ENCODE measurements at regions not wholly inside any gene's neighbourhood (a gene's known extent, or its start where the extent isn't known, plus 50 kb on each side); places are given as distances from the start of the nearest gene placed in this dataset.
"Not testable (repeated sequence)": the region's sequence is repeated elsewhere in the genome, so short reads cannot be mapped to it uniquely, and the experiment has no call there.

DNA sequence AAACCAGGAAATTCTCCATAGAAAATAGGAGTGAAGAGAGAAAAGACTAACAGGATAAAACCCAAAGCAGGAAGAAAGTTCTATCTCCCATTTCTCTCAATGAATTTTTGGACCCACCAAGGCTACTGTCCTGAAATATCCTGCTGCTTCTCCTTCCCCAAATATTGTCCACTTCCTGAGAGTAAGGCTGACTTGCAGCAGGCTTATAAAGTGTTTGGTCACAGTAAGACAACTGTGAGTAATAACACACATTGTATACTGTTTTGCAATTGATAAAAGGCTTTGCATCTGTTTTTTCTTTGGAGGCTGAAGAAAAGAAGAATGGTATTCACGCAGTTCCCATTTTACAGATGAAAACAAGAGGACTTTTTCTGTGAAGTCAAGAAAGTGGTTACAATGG lies 52.8 kb downstream of the FOXD4L6 start:
- H3K4me3 Mint-ChIP-seq = peak overlapping the region; percentile 69
- DNase-seq = not testable (repeated sequence)

DNA sequence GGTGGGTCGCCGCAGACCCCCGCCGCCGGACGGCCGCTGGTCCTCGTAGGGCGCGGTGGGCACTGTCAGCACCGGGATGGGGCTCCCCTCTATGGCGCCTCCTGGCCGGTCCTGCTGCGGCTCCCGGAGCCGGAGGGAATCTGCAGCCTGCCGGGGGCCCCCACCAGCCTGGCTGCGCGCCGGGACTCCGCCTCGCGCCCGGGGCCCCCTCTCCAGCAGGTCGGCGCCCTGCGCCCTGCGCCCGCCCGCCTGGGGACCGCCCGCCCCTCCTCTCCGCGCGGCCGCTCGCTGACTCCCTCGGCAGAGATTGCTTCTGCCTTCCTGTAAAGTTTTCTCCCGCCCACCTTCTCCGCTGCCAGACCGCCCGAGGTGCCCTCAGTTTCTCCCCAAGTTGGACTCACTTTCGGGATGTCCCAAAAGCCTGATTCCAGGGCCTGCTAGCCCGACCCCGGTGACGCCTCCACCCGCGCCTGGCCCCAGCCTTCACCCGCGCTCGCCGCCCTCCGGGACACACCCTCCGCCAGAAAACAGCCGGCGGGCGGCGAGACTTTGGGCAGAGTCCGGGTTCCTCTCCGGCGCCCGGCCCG lies 54.0 kb downstream of the FOXD4L6 start:
- H3K36me3 Mint-ChIP-seq (ENCODE audit: low read depth); H3K9me3 Mint-ChIP-seq; H3K27ac Mint-ChIP-seq; H3K4me1 Mint-ChIP-seq; intact Hi-C loops (cut with micrococcal nuclease): not testable (repeated sequence)
- DNase-seq = peak; percentile 67
- Mint-ChIP-seq H3K27me3 (peaks cover 36% of the 10 kb centered on the region), H3K4me3 (peak overlapping the region; percentile 69)

More for the DNA sequence above, 52.8 kb downstream of the FOXD4L6 start:
- H3K36me3 Mint-ChIP-seq (ENCODE audit: low read depth); intact Hi-C loops (cut with micrococcal nuclease); H3K9me3 Mint-ChIP-seq; H3K27ac Mint-ChIP-seq; H3K4me1 Mint-ChIP-seq: not testable (repeated sequence)
- H3K27me3 Mint-ChIP-seq = peaks cover 36% of the 10 kb centered on the region

DNA sequence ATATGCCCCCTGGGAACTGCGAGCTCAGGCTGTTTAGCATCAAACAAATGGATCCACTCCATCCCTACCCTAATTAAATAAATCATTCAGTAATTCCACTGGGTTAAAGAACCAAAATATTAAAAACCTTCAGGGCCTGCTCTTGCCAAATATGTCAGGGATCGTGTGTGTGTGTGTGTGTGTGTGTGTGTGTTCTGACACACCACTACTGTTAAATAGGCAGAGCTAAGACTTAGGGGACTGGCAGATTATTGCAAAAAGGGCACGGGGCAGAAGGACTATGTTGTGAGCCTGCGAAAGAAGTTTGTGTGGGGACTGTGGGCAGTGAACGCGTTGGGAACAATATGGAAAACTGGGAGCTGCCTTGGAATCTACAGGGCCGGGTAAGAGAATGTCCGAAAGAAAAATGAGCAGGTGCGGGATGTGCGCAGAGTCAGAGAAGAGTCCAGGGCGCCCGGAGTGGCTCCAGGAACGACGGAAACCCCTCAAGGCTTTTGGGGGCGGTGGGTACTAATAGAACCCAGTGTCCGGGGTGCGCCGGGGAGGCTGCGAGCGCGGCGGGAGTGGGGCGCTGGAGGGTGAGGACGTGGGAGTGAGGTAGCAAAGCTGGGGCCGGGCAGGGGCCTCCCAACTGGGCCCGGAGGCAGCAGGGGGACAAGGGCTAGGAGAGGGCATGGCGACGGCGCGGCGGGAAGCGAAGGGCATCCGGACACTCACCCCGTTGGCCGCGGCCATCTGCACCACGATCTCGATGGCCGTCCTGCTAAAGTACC lies 54.8 kb downstream of the FOXD4L6 start:
- H3K36me3 Mint-ChIP-seq (ENCODE audit: low read depth); H3K27ac Mint-ChIP-seq; H3K4me1 Mint-ChIP-seq; DNase-seq; H3K9me3 Mint-ChIP-seq; intact Hi-C loops (cut with micrococcal nuclease): not testable (repeated sequence)
- peaks cover 36% of the 10 kb centered on the region for H3K27me3 Mint-ChIP-seq
- peak overlapping the region; percentile 49 for H3K4me3 Mint-ChIP-seq

DNA sequence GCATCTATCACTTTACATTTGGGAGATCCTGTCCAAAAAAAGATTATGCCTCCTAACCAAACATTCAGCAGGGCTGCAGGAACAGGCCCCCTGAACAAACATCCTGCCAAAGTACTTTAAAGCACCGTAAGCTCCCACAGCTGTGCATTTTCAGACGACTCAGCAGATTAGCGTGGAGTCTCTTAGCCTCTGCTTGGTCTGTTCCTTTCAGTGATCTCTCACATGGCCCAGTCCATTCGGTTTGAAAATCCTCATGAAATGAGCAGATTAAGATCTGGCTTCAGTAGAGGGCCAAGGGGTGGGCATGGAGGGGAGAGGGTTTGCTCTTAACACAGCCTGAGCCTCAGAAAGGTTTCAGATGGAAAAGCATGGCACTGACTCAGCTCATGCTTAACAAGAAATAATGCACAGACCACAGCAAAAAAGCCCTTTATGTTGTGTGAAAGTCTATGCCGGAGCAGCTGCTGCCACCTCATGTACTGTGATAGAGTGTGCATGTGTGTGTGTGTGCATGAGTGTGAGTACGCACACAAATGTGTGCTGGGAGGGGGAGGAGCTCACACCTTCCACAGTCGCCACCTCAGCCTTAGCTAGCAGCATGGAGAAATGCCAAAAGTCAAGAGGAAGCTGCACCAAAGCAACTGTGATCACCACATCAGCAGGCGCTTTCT lies 64.2 kb downstream of the FOXD4L6 start:
- H3K4me1 Mint-ChIP-seq; H3K36me3 Mint-ChIP-seq (ENCODE audit: low read depth); intact Hi-C loops (cut with micrococcal nuclease); H3K27ac Mint-ChIP-seq; H3K4me3 Mint-ChIP-seq; H3K9me3 Mint-ChIP-seq; H3K27me3 Mint-ChIP-seq: not testable (repeated sequence)
- DNase-seq = peak; percentile 66

DNA sequence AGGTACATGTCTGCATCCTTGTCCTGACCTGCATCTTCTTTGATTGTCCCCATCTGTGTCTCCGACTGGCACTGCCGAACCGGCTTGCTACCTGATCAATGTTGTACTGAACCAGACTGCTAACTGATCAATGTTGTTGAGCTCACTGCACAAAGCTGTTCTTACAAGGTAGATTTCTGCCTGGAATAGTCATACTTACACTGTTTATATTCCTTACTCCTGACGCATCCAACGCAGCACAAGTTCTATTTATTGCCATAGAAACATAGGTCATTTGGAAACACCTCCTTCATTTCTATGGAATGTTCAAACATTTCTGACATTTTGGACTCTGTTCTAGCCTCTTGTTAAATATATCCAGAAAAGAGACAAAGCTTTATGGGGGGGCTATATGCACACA lies 65.2 kb downstream of the FOXD4L6 start:
- H3K27me3 Mint-ChIP-seq; intact Hi-C loops (cut with micrococcal nuclease); H3K27ac Mint-ChIP-seq; H3K4me3 Mint-ChIP-seq; DNase-seq; H3K4me1 Mint-ChIP-seq; H3K9me3 Mint-ChIP-seq; H3K36me3 Mint-ChIP-seq (ENCODE audit: low read depth): not testable (repeated sequence)

DNA sequence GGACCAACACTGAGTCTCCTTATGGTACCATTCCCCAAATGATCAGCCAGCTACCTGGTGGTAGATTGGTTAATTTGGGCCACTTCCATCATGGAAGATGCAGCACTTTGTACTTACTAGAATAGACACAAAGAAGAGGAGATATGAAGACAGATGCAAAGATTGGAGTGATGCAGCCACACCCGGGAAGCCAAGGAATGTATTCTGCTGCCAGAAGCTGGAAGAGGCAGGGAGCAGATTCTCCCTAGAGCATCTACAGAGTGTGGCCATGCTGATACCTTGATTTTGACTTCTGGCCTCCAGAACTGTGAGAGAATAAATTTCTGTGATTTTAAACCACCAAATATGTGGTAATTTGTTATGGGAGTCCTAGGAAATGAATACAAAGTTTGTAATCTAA lies 68.9 kb downstream of the FOXD4L6 start:
- H3K27me3 Mint-ChIP-seq; intact Hi-C loops (cut with micrococcal nuclease); H3K9me3 Mint-ChIP-seq; H3K27ac Mint-ChIP-seq; H3K4me1 Mint-ChIP-seq; H3K4me3 Mint-ChIP-seq; H3K36me3 Mint-ChIP-seq (ENCODE audit: low read depth); DNase-seq: not testable (repeated sequence)

DNA sequence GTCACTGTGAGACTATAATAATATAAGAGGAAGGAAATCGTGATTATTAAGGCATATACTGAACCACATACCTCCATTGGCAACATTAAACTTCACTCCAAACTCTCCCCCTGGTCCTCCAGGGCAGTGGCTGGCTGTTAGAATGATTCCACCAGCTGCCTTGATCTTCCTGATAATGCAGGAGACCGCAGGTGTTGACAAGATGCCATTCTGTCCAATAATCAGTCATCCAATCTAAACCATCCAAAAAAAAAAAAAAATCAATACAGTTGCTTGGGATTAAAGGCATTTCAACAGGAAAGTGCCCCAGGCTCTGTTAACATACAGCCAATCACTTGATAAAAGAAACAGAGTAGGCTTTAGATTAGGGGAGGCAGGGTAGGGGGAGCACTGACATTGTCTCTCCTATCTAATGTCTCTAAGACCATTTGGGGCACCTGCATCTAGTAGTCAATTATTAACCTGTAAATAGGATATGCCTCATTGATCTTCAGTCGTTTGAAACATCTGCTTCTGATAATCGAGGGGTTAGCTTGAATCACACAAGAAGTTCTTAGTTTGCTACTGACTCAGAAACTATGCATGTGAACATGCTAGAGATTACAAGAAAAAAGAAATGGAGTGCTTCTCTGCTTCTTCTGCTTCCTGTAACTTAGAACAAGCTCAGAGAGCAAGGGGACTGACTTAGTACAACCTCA lies 74.7 kb downstream of the FOXD4L6 start:
- H3K4me3 Mint-ChIP-seq; H3K36me3 Mint-ChIP-seq (ENCODE audit: low read depth); intact Hi-C loops (cut with micrococcal nuclease); DNase-seq; H3K27ac Mint-ChIP-seq; H3K9me3 Mint-ChIP-seq; H3K4me1 Mint-ChIP-seq; H3K27me3 Mint-ChIP-seq: not testable (repeated sequence)

DNA sequence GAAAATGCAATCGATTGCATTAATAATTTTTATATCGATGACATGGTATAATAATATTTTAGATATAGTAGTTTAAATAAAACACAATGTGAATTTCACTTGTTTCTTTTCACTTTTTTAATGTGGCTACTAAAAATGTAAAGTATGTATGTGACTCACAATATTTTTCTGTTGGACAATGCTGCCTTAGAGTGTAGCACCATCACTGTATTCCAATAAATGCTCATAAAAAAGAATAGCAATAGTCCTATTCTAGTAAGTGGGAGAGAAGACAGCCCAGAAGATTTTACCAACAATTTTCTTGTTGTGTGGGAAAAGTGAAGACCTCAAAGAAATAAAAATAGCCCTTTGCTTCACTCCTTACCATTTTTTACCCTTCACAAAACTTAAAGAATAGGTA lies 79.8 kb downstream of the FOXD4L6 start:
- intact Hi-C loops (cut with micrococcal nuclease); H3K9me3 Mint-ChIP-seq; DNase-seq; H3K4me3 Mint-ChIP-seq; H3K27me3 Mint-ChIP-seq; H3K27ac Mint-ChIP-seq; H3K4me1 Mint-ChIP-seq; H3K36me3 Mint-ChIP-seq (ENCODE audit: low read depth): not testable (repeated sequence)

DNA sequence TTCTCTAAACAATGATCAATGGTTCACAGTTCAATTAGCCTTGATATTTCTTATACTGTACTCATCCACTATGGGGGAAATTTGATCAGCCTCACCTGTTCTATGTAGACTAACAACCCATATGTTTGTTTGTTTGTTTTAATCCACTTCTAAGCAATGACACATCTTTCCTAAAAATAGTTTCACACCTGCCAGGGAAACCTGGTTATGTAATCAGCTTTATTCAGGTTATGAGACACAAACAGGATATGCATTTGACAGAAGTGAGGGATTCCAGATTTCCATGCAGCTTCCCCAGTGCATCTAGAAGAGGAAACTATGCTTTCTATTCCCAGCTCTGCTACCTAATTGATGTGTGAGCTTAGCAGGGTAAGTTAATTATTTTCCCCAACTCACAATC lies 80.7 kb downstream of the FOXD4L6 start:
- H3K9me3 Mint-ChIP-seq; H3K4me1 Mint-ChIP-seq; H3K27me3 Mint-ChIP-seq; DNase-seq; H3K27ac Mint-ChIP-seq; H3K4me3 Mint-ChIP-seq; intact Hi-C loops (cut with micrococcal nuclease); H3K36me3 Mint-ChIP-seq (ENCODE audit: low read depth): not testable (repeated sequence)

DNA sequence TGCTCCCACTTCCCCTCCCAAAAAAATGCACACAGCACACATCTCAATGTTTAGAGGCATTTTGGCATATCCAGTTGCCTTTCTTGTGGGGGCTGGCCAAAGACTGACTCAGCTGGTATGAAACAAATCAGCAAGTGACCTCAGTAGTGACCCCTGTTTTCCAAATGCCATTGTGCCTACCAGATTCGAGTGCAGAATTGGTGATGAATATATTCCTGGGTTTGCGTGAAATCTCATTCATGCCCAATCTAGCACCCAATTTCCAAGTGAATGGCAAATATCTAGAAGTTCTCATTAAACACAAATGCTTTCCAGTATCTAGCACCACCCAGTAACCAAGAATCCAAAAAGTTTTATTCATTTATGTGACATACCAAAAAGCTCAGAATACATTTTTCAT lies 83.6 kb downstream of the FOXD4L6 start:
- H3K27ac Mint-ChIP-seq; H3K4me3 Mint-ChIP-seq; H3K36me3 Mint-ChIP-seq (ENCODE audit: low read depth); H3K27me3 Mint-ChIP-seq; DNase-seq; H3K4me1 Mint-ChIP-seq; intact Hi-C loops (cut with micrococcal nuclease); H3K9me3 Mint-ChIP-seq: not testable (repeated sequence)

DNA sequence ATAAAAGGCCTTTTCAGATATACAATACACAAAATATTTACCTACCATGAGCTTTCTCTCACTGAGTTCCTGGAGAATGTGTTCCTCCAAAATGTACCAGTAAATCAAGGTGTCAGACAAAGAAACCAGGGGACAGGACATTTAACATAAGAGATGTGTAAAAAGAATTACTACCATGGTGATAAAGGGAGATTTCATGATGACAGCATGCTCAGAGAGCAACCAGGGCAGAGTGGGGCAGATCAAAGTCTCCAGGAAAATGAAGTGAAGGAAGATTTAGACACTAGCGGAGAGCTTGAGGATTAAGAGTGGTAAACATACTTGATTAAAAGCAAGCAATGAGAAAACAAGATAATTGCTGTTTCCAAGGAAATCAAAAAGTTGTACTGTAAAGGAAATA lies 85.0 kb downstream of the FOXD4L6 start:
- H3K27me3 Mint-ChIP-seq; DNase-seq; H3K36me3 Mint-ChIP-seq (ENCODE audit: low read depth); intact Hi-C loops (cut with micrococcal nuclease); H3K4me1 Mint-ChIP-seq; H3K4me3 Mint-ChIP-seq; H3K27ac Mint-ChIP-seq; H3K9me3 Mint-ChIP-seq: not testable (repeated sequence)

DNA sequence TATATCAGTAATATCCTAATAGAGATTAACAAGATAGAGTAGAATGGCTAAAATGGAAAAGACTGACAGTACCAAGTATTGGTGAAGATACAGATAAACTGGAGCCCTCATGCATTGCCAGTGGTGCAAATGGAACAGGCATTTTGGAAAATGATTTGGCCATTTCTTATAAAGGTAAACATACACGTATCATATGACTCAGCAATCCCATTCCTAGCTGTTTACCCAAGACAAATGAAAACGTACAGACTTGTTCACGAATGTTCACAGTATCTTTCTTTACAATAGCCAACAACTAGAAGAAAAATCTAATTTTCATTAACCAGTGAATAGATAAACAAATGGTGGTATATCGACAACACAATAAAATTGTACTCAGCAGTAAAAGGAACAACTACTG lies 86.4 kb downstream of the FOXD4L6 start:
- H3K27me3 Mint-ChIP-seq; H3K9me3 Mint-ChIP-seq; H3K36me3 Mint-ChIP-seq (ENCODE audit: low read depth); DNase-seq; H3K27ac Mint-ChIP-seq; H3K4me3 Mint-ChIP-seq; H3K4me1 Mint-ChIP-seq; intact Hi-C loops (cut with micrococcal nuclease): not testable (repeated sequence)

DNA sequence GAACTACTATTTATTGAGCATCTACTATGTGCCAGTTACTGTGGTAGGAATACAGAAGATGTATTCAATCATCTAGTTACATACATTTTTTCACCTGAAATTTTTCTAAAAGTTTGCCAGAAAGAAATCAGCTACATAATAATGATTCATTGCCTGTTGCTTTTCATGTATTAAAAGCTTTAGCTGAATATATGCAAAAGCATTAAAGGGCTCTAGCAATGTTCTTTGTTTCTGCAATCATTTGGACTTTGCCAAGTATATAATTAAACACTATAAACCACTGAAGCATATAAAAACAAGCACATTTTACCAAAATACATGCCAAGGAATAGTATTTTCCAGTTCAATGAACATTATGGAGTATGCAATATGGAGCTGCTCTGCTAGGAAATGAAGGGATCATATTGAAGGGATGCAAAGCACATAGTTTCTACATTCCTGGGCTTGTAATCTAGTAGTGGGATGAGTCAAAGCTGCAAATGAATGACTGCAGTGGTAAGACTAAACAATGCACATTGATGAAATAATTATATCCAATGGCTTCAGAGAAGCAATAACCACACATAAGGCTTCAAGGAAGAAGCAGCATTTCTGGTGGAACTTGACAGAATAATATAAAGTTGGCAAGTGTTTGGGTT lies 87.7 kb downstream of the FOXD4L6 start:
- H3K9me3 Mint-ChIP-seq; intact Hi-C loops (cut with micrococcal nuclease); H3K36me3 Mint-ChIP-seq (ENCODE audit: low read depth); H3K4me3 Mint-ChIP-seq; H3K27me3 Mint-ChIP-seq; DNase-seq; H3K27ac Mint-ChIP-seq; H3K4me1 Mint-ChIP-seq: not testable (repeated sequence)

DNA sequence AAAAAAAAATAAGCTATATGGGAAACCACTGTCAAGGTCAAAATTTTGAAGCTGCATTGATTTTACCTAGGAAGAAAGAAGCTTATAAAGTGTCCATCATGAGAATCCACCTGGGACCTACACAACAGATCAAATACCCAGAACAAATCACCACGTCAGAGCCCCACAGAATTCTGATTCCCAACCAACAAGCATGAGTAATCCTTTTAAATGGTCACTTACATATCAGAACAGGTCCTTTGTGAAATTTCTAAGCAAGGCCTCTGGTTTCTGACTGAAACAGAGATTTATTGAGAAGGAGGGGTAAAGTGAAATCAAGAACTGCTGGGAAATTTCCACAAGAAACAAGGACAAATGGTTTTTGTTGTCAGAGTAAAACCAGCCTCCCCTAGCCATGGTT lies 93.2 kb downstream of the FOXD4L6 start:
- intact Hi-C loops (cut with micrococcal nuclease); DNase-seq; H3K4me1 Mint-ChIP-seq; H3K4me3 Mint-ChIP-seq; H3K27me3 Mint-ChIP-seq; H3K27ac Mint-ChIP-seq; H3K9me3 Mint-ChIP-seq; H3K36me3 Mint-ChIP-seq (ENCODE audit: low read depth): not testable (repeated sequence)

Measured in activated CD4-positive, alpha-beta T cell treated with anti-CD3 and anti-CD28 coated beads, Interleukin-2, amount 10 ng/mL, durations not matched to agents 24 days and 14 days (primary cell).